SU-DHL-6 (cell line): ENCODE measurements at regions not wholly inside any gene's neighbourhood (a gene's known extent, or its start where the extent isn't known, plus 50 kb on each side); places are given as distances from the start of the nearest gene placed in this dataset.

Source experiments
- CTCF ChIP-seq: fragments of 200-600 bp; sonication (generic); IDR thresholded peaks from one replicate; pipeline ENCODE4 v1.5.1; 2017; ENCODE audit warnings: antibody characterized with exemption, mild to moderate bottlenecking, low read length, moderate library complexity; ENCODE audit not compliant: insufficient read depth, poor library complexity, severe bottlenecking
- EZH2phosphoT487 ChIP-seq: fragments of 200-600 bp; sonication (generic), shearing (Covaris generic); conservative IDR thresholded peaks from 2 replicates; pipeline ENCODE4 v1.6.1; 2018; ENCODE audit warnings: mild to moderate bottlenecking, antibody characterized with exemption, low read length, moderate library complexity, mixed read lengths

- TF ChIP-seq CTCF (no peak), EZH2phosphoT487 (no peak)
Observed at GRCh38 chr16:74169687-74170376, 126.8 kb upstream of the PSMD7 start.
